ENCODE measurements at regions not wholly inside any gene's neighbourhood (a gene's known extent, or its start where the extent isn't known, plus 50 kb on each side); places are given as distances from the start of the nearest gene placed in this dataset.

GRCh38 chr1:218226005-218226404, 59.1 kb upstream of the RRP15 start:
- no peak overlapping the region for H3K27ac Mint-ChIP-seq
- H3K9me3 Mint-ChIP-seq: no peaks in the 10 kb centered on the region
- H3K36me3 Mint-ChIP-seq: no peaks in the 10 kb centered on the region
- POLR2A ChIA-PET: no interaction called here
- no peaks in the 10 kb centered on the region for H3K27me3 Mint-ChIP-seq
- intact Hi-C loops (cut with micrococcal nuclease): no loop called here
- CTCF ChIA-PET: no interaction called here
- no peak overlapping the region for H3K4me3 Mint-ChIP-seq
- H3K4me1 Mint-ChIP-seq (ENCODE audit: low read depth): no peaks in the 10 kb centered on the region
- no peak for DNase-seq
